IPS-11a (cell line): ENCODE measurements at regions not wholly inside any gene's neighbourhood (a gene's known extent, or its start where the extent isn't known, plus 50 kb on each side); places are given as distances from the start of the nearest gene placed in this dataset.
"Not testable (repeated sequence)": the region's sequence is repeated elsewhere in the genome, so short reads cannot be mapped to it uniquely, and the experiment has no call there.

ENCODE experiments used
- H3K4me3 ChIP-seq: one replicate; pipeline ENCODE4 v1.5.1; 2013; ENCODE audit warnings: low read depth, low read length, control low read depth

GRCh38 chr7:149714081-149714909 is 59.1 kb downstream of the ZNF467 start:
- peak overlapping the region; percentile 56 for H3K4me3 ChIP-seq

GRCh38 chr7:149713731-149714068 is 59.7 kb downstream of the ZNF467 start:
- peak overlapping the region; percentile 56 for H3K4me3 ChIP-seq

GRCh38 chr7:149713061-149713730 is 60.2 kb downstream of the ZNF467 start:
- H3K4me3 ChIP-seq = no peak overlapping the region

GRCh38 chr7:149708026-149708425 is 65.4 kb downstream of the ZNF467 start:
- no peak overlapping the region for H3K4me3 ChIP-seq

- no peak overlapping the region for H3K4me3 ChIP-seq
These were observed 65.9 kb downstream of the ZNF467 start for GRCh38 chr7:149707448-149707886.

- no peak overlapping the region for H3K4me3 ChIP-seq
These were observed 67.0 kb downstream of the ZNF467 start for GRCh38 chr7:149706398-149706797.

GRCh38 chr7:149704507-149704906 is 68.9 kb downstream of the ZNF467 start:
- no peak overlapping the region for H3K4me3 ChIP-seq

- H3K4me3 ChIP-seq = no peak overlapping the region
These were observed 70.2 kb downstream of the ZNF467 start for GRCh38 chr7:149703044-149703650.

GRCh38 chr7:149701495-149702240 is 71.7 kb downstream of the ZNF467 start:
- no peak overlapping the region for H3K4me3 ChIP-seq

- not testable (repeated sequence) for H3K4me3 ChIP-seq
These were observed 75.6 kb downstream of the ZNF467 start for GRCh38 chr7:149697767-149698166.

GRCh38 chr7:149696280-149696679 is 77.1 kb downstream of the ZNF467 start:
- H3K4me3 ChIP-seq = no peak overlapping the region

GRCh38 chr7:149692557-149692982 is 80.8 kb downstream of the ZNF467 start:
- H3K4me3 ChIP-seq = peak overlapping the region; percentile 35

GRCh38 chr7:149692056-149692455 is 81.3 kb downstream of the ZNF467 start:
- H3K4me3 ChIP-seq = peak overlapping the region; percentile 35

- no peak overlapping the region for H3K4me3 ChIP-seq
These were observed 82.5 kb downstream of the ZNF467 start for GRCh38 chr7:149690688-149691446.

GRCh38 chr7:149689291-149689721 is 84.1 kb downstream of the ZNF467 start:
- H3K4me3 ChIP-seq = no peak overlapping the region

GRCh38 chr7:149688836-149689235 is 84.6 kb downstream of the ZNF467 start:
- H3K4me3 ChIP-seq = no peak overlapping the region

GRCh38 chr7:149687820-149688219 is 85.6 kb downstream of the ZNF467 start:
- not testable (repeated sequence) for H3K4me3 ChIP-seq

- H3K4me3 ChIP-seq = no peak overlapping the region
These were observed 86.9 kb downstream of the ZNF467 start for GRCh38 chr7:149686449-149686848.

GRCh38 chr7:149686011-149686410 is 87.4 kb downstream of the ZNF467 start:
- H3K4me3 ChIP-seq = no peak overlapping the region

GRCh38 chr7:149685455-149685854 is 87.9 kb downstream of the ZNF467 start:
- no peak overlapping the region for H3K4me3 ChIP-seq
